ENCODE measurements at regions not wholly inside any gene's neighbourhood (a gene's known extent, or its start where the extent isn't known, plus 50 kb on each side); places are given as distances from the start of the nearest gene placed in this dataset.

DNA sequence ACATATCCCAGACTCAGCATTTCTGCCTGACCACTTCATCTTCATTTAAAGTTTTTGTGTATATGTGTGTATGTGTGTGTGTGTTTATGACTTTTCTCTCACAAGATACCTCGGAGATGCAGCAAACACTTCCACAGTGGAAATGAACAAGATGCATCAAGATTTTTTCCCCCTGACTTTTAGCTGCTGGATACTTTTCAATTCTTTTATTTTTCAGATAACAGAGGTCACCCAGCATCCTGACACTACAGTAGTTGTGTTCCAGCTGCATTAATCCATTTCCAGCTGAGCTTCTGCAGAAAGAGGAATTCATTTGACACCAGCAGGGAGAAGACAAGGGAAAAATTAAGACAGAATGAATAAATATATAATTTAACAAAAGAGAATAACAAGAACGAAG, 130.2 kb upstream of the PSMD7 start:
- DNase-seq (ENCODE audit: low spot score), result no peak
- no peak overlapping the region for H3K27ac Mint-ChIP-seq (ENCODE audit: unreplicated experiment)
- no peaks in the 10 kb centered on the region for H3K27me3 Mint-ChIP-seq (ENCODE audit: unreplicated experiment)
- H3K9me3 Mint-ChIP-seq (ENCODE audit: unreplicated experiment), result no peaks in the 10 kb centered on the region
- H3K4me3 Mint-ChIP-seq (ENCODE audit: unreplicated experiment), result no peak overlapping the region
- H3K36me3 Mint-ChIP-seq (ENCODE audit: low read depth, unreplicated experiment), result no peaks in the 10 kb centered on the region
- H3K4me1 Mint-ChIP-seq (ENCODE audit: unreplicated experiment), result no peaks in the 10 kb centered on the region
- TF ChIP-seq, protein P1, sequence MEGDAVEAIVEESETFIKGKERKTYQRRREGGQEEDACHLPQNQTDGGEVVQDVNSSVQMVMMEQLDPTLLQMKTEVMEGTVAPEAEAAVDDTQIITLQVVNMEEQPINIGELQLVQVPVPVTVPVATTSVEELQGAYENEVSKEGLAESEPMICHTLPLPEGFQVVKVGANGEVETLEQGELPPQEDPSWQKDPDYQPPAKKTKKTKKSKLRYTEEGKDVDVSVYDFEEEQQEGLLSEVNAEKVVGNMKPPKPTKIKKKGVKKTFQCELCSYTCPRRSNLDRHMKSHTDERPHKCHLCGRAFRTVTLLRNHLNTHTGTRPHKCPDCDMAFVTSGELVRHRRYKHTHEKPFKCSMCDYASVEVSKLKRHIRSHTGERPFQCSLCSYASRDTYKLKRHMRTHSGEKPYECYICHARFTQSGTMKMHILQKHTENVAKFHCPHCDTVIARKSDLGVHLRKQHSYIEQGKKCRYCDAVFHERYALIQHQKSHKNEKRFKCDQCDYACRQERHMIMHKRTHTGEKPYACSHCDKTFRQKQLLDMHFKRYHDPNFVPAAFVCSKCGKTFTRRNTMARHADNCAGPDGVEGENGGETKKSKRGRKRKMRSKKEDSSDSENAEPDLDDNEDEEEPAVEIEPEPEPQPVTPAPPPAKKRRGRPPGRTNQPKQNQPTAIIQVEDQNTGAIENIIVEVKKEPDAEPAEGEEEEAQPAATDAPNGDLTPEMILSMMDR (IDR thresholded peaks at IDR 0.05; ENCODE audit: unreplicated experiment), result no peak

DNA sequence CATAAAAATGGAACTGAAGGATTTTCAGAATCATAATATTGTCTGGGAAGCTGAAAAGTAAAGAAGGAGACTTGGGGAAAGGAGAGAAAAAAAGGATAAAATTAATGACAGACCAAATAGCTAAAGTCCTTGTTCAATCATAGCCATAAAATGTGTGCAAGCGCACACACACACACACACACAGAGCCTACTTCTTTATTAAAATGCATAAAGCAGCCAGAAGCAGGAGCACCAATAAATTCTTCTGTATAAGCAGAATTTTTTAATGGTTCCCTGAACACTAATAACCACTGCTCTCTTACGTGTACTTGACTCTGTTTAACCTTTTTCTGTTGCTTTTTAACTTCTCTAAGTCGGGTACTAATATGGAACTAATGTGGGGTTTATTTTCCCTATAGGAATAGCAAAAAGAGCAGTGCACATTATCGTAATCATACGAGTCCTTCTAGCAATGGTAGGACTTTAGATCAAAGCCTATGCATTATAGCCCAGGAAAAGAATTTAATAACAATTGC, 131.0 kb upstream of the PSMD7 start:
- TF ChIP-seq, protein P1 (IDR thresholded peaks at IDR 0.05; ENCODE audit: unreplicated experiment), result no peak
- Mint-ChIP-seq H3K9me3 (ENCODE audit: unreplicated experiment) (no peaks in the 10 kb centered on the region), H3K36me3 (ENCODE audit: low read depth, unreplicated experiment) (no peaks in the 10 kb centered on the region), H3K4me1 (ENCODE audit: unreplicated experiment) (no peaks in the 10 kb centered on the region), H3K27ac (ENCODE audit: unreplicated experiment) (no peak overlapping the region), H3K27me3 (ENCODE audit: unreplicated experiment) (no peaks in the 10 kb centered on the region), H3K4me3 (ENCODE audit: unreplicated experiment) (no peak overlapping the region)
- DNase-seq (ENCODE audit: low spot score), result no peak

DNA sequence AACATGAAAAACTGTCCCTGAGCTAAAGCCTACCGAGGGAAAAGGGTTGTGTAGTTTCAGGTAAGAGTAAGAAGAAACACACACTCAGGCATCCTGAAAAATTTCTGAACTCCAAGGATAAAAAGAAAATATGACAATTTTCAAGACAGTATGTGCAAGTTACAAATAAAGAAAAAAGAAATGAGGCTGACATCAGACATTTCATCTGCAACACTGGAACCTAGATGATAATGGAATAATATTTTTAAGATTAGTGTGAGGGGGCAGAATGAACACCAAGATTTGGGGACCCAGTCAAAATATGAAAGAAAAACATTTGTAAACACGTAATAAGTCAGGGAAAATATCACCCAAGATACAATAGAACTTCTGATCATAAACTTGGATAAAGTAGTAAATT, 135.9 kb upstream of the PSMD7 start:
- H3K27me3 Mint-ChIP-seq (ENCODE audit: unreplicated experiment), result peaks cover 1% of the 10 kb centered on the region
- TF ChIP-seq, protein P1 (IDR thresholded peaks at IDR 0.05; ENCODE audit: unreplicated experiment), result no peak
- H3K9me3 Mint-ChIP-seq (ENCODE audit: unreplicated experiment), result no peaks in the 10 kb centered on the region
- no peaks in the 10 kb centered on the region for H3K36me3 Mint-ChIP-seq (ENCODE audit: low read depth, unreplicated experiment)
- H3K4me1 Mint-ChIP-seq (ENCODE audit: unreplicated experiment), result no peaks in the 10 kb centered on the region
- no peak overlapping the region for H3K27ac Mint-ChIP-seq (ENCODE audit: unreplicated experiment)
- no peak for DNase-seq (ENCODE audit: low spot score)
- H3K4me3 Mint-ChIP-seq (ENCODE audit: unreplicated experiment), result no peak overlapping the region

DNA sequence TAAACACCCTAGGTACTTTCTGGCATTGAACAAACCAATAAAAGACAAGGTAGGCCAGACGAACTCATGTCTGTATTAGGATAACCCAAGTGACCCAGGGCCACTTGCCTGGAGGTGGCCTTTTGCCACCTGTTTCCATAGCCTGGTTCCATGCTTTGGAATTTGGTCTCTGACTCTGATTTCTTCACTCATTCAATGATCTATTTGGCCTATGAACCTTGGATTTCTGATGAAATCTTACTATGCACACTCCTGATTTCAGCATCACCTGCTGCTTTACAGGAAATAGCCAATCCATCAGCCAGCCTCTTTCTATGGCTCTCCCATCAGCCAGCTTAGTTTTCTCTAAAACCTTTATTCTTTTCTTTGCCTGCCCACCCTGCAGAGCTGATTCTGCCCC, 142.8 kb upstream of the PSMD7 start:
- Mint-ChIP-seq H3K4me1 (ENCODE audit: unreplicated experiment) (no peaks in the 10 kb centered on the region), H3K9me3 (ENCODE audit: unreplicated experiment) (peaks cover 4% of the 10 kb centered on the region), H3K4me3 (ENCODE audit: unreplicated experiment) (no peak overlapping the region), H3K27ac (ENCODE audit: unreplicated experiment) (no peak overlapping the region), H3K36me3 (ENCODE audit: low read depth, unreplicated experiment) (no peaks in the 10 kb centered on the region), H3K27me3 (ENCODE audit: unreplicated experiment) (peaks cover 1% of the 10 kb centered on the region)
- DNase-seq (ENCODE audit: low spot score), result no peak
- TF ChIP-seq, protein P1 (IDR thresholded peaks at IDR 0.05; ENCODE audit: unreplicated experiment), result no peak

DNA sequence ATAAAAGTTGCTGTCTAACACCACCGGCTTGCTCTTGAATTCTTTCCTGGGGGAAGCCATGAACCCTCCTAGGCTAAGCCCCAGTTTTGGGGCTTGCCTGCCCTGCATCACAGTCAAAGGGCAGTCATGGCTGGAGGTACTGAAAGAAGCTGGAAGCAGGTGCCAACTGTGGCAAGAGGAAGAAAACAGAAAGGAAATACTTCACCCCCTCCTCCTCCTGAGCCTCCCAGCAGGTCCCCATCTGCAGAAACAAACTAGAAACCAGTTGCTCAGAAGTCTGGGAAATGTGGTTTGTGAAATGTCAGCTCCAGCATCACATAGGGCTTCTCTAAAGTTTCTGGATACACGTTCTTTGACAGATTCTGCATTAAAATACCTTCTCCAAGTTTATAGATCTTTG, 150.0 kb upstream of the PSMD7 start:
- Mint-ChIP-seq H3K36me3 (ENCODE audit: low read depth, unreplicated experiment) (no peaks in the 10 kb centered on the region), H3K4me3 (ENCODE audit: unreplicated experiment) (no peak overlapping the region), H3K27ac (ENCODE audit: unreplicated experiment) (no peak overlapping the region), H3K4me1 (ENCODE audit: unreplicated experiment) (no peaks in the 10 kb centered on the region), H3K9me3 (ENCODE audit: unreplicated experiment) (peaks cover 4% of the 10 kb centered on the region), H3K27me3 (ENCODE audit: unreplicated experiment) (peaks cover 2% of the 10 kb centered on the region)
- DNase-seq (ENCODE audit: low spot score), result no peak
- TF ChIP-seq, protein P1 (IDR thresholded peaks at IDR 0.05; ENCODE audit: unreplicated experiment), result no peak
